Endothelial cell of umbilical vein (primary cell): ENCODE measurements at regions not wholly inside any gene's neighbourhood (a gene's known extent, or its start where the extent isn't known, plus 50 kb on each side); places are given as distances from the start of the nearest gene placed in this dataset.

Experiments used
- BruUV-seq: library from RNA; stranded (reverse); fragments of 400-500 nt; replicated peaks from 2 replicates; lab custom pipeline; 2021; lab: Mats Ljungman, UMichigan
- CTCF ChIA-PET: fragments of 300-600, 350-600 bp; sonication (Branson Sonifier 250); formaldehyde crosslinking; loops from one replicate; lab custom pipeline; 2021; ENCODE audit warnings: antibody characterized with exemption, inconsistent platforms; lab: Charles Lee
- POLR2A ChIA-PET: fragments of 300-600, 350-600 bp; sonication (Branson Sonifier 250); formaldehyde crosslinking; loops from one replicate; lab custom pipeline; 2021; ENCODE audit warnings: antibody characterized with exemption, inconsistent platforms; lab: Charles Lee
- DNase-seq: peaks from one replicate; pipeline ENCODE4 v3.0.0-alpha.2; 2011; ENCODE audit warnings: low read depth, low spot score
- FAIRE-seq: peaks from 2 replicates; lab custom pipeline; 2011; peaks lifted over from hg19 to GRCh38; lab: Jason Lieb, UNC
- H2AFZ ChIP-seq: 2 replicates; pipeline ENCODE4 v1.6.0; 2012; ENCODE audit warnings: low read depth, low read length, control low read depth, inconsistent platforms
- H3K27ac ChIP-seq: 2 replicates; pipeline ENCODE4 v1.5.1; 2011; ENCODE audit warnings: low read depth, mild to moderate bottlenecking, control low read depth, low read length, moderate library complexity; ENCODE audit not compliant: insufficient read depth
- H3K27me3 ChIP-seq, 2 experiments: 2 replicates each; pipeline versions ENCODE4 v1.6.0 to v1.6.1; 2011; ENCODE audit warnings: low read length in 2 of 2, mixed read lengths in 1 of 2; ENCODE audit not compliant: control insufficient read depth in 2 of 2, insufficient read depth in 2 of 2
- H3K36me3 ChIP-seq, 2 experiments: 2 replicates in 1 of 2; 3 replicates in 1 of 2; pipeline ENCODE4 v1.5.1; 2011; ENCODE audit warnings: low read length in 2 of 2, mild to moderate bottlenecking in 1 of 2, moderate library complexity in 1 of 2; ENCODE audit not compliant: control insufficient read depth in 2 of 2, insufficient read depth in 2 of 2; ENCODE audit errors: extremely low read depth in 1 of 2
- H3K4me1 ChIP-seq: 3 replicates; pipeline ENCODE4 v1.5.1; 2011; ENCODE audit warnings: mild to moderate bottlenecking, low read length; ENCODE audit not compliant: control insufficient read depth, insufficient read depth; ENCODE audit errors: extremely low read depth
- H3K4me2 ChIP-seq: 2 replicates; pipeline ENCODE4 v1.6.1; 2011; ENCODE audit warnings: low read length, control low read depth, mixed read lengths; ENCODE audit not compliant: insufficient read depth
- H3K4me3 ChIP-seq, 3 experiments: fragments of 200-600 bp in 1 of 3; sonication (generic), shearing (Covaris generic) in 1 of 3; replicated peaks in 1 of 3; 2 replicates each; pipeline ENCODE4 v1.5.1; 2011 to 2016; ENCODE audit warnings: control low read depth in 3 of 3, low read length in 3 of 3, mild to moderate bottlenecking in 2 of 3, inconsistent platforms in 1 of 3, low read depth in 1 of 3, moderate library complexity in 1 of 3; ENCODE audit not compliant: insufficient read depth in 1 of 3
- H3K79me2 ChIP-seq: 2 replicates; pipeline ENCODE4 v1.6.0; 2012; ENCODE audit warnings: low read length, inconsistent platforms; ENCODE audit not compliant: control insufficient read depth, insufficient read depth
- H3K9ac ChIP-seq: replicated peaks from 2 replicates; pipeline ENCODE3; 2011; ENCODE audit warnings: low read length, control low read depth; ENCODE audit not compliant: insufficient read depth; ENCODE audit errors: extremely low read depth
- H3K9me1 ChIP-seq: replicated peaks from 3 replicates; pipeline ENCODE4 v1.6.0; 2011; ENCODE audit warnings: mild to moderate bottlenecking, low read length; ENCODE audit not compliant: control insufficient read depth, insufficient read depth; ENCODE audit errors: extremely low read depth
- H3K9me3 ChIP-seq: replicated peaks from 2 replicates; pipeline ENCODE4 v1.5.1; 2012; ENCODE audit warnings: low read length, inconsistent platforms; ENCODE audit not compliant: control insufficient read depth, insufficient read depth
- H4K20me1 ChIP-seq: replicated peaks from 2 replicates; pipeline ENCODE3; 2011; ENCODE audit warnings: mild to moderate bottlenecking, low read length; ENCODE audit not compliant: control insufficient read depth, insufficient read depth; ENCODE audit errors: extremely low read depth
- EZH2 ChIP-seq: IDR thresholded peaks from 2 replicates; pipeline ENCODE4 v1.6.1; 2012; ENCODE audit warnings: borderline replicate concordance, low read depth, mild to moderate bottlenecking, moderate library complexity, low read length, inconsistent platforms; ENCODE audit not compliant: severe bottlenecking
- FOS ChIP-seq: IDR thresholded peaks from 2 replicates; pipeline ENCODE4 v1.6.1; 2011; ENCODE audit warnings: mild to moderate bottlenecking, low read length, moderate library complexity, borderline replicate concordance; ENCODE audit not compliant: insufficient read depth
- GATA2 ChIP-seq: IDR thresholded peaks from 2 replicates; pipeline ENCODE4 v1.7.0; 2011; ENCODE audit warnings: low read depth, mild to moderate bottlenecking, moderate library complexity, mixed read lengths, low read length; ENCODE audit not compliant: insufficient read length, insufficient read depth
- JUN ChIP-seq: IDR thresholded peaks from 2 replicates; pipeline ENCODE4 v1.6.1; 2011; ENCODE audit warnings: borderline replicate concordance, low read depth; ENCODE audit not compliant: insufficient read length, insufficient read depth
- MYC ChIP-seq: IDR thresholded peaks from one replicate; pipeline ENCODE4 v1.6.1; 2011; ENCODE audit warnings: mild to moderate bottlenecking, low read depth, low read length
- POLR2A ChIP-seq: IDR thresholded peaks from 2 replicates; pipeline ENCODE4 v1.6.1; 2012; ENCODE audit warnings: low read depth, mild to moderate bottlenecking, control low read depth, low read length
- POLR2AphosphoS5 ChIP-seq: IDR thresholded peaks from 2 replicates; pipeline ENCODE4 v1.6.1; 2012; ENCODE audit warnings: low read depth, mild to moderate bottlenecking, control low read depth, low read length, moderate library complexity; ENCODE audit not compliant: insufficient read depth
- dilution Hi-C: fragments of 300-500 bp; cut with MboI; formaldehyde crosslinking; loops from one replicate; pipeline ENCODE4 v1.15.0; 2019; ENCODE audit warnings: low sequenced_read_pairs; ENCODE audit not compliant: extremely low pct_ligation_motif_present
- intact Hi-C: fragments of 100-400 bp; cut with micrococcal nuclease; formaldehyde crosslinking; loops from one replicate; pipeline ENCODE4 v1.10.0; 2022
- TF ChIP-seq, protein P1 (sequence below): IDR thresholded peaks from 2 replicates; pipeline ENCODE4 v1.6.1; 2011; ENCODE audit not compliant: insufficient read depth, insufficient read length
- TF ChIP-seq, protein P2 (sequence below), 2 donors: IDR thresholded peaks; 1 replicate in 1 of 2; 2 replicates in 1 of 2; pipeline ENCODE4 v1.5.1; 2011; ENCODE audit warnings: low read length in 2 of 2, mild to moderate bottlenecking in 2 of 2, moderate library complexity in 2 of 2, control low read depth in 1 of 2, inconsistent platforms in 1 of 2, low read depth in 1 of 2; ENCODE audit not compliant: insufficient read depth in 1 of 2; ENCODE audit errors: extremely low read depth in 1 of 2

DNA sequence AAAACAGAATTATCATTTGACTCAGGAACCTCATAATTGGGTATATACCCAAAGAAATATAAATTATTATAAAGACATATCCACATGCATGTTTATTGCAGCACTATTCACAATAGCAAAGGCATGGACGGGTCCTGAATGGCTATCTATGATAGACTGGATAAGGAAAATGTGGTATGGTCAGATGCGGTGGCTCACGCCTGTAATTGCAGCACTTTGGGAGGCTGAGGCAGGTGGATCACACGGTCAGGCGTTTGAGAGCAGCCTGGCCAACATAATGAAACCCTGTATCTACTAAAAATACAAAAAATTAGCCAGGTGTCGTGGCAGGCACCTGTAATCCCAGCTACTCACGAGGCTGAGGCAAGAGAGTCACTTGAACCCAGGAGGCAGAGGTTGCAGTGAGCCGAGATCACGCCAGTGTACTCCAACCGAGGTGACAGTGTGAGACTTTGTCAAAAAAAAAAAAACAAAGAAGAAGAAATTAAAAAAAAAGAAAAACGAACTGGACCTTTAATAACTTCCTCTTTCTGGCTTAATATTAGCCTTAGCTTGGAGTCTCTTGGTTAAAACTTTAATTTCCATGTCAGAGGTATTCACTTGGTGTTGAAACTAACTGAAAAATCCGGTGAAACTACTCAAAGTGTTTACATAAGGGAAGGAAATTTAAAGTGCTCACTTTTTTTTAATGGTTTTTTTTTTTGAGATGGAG lies 104.4 kb downstream of the ZNF486 start:
- FAIRE-seq: no peak

More for the DNA sequence above, 104.4 kb downstream of the ZNF486 start:
- H3K27me3 ChIP-seq: no peaks in the 10 kb centered on the region
- no peak overlapping the region for H3K9ac ChIP-seq
- no peak for DNase-seq
- no peaks in the 10 kb centered on the region for H3K9me3 ChIP-seq
- H3K4me2 ChIP-seq: no peak overlapping the region
- H3K79me2 ChIP-seq: no peaks in the 10 kb centered on the region
- intact Hi-C loops (no loop called here), dilution Hi-C loops (no loop called here)
- no peak overlapping the region for H3K27ac ChIP-seq
- CTCF ChIA-PET: no interaction called here
- H3K9me1 ChIP-seq: no peaks in the 10 kb centered on the region
- no peak overlapping the region for H3K4me3 ChIP-seq
- POLR2A ChIA-PET: no interaction called here
- H4K20me1 ChIP-seq: no peaks in the 10 kb centered on the region
- no TSS peak for BruUV-seq
- no peak for TF ChIP-seq MYC
- no peak for TF ChIP-seq FOS
- no peak for TF ChIP-seq POLR2A
- TF ChIP-seq GATA2: no peak
- TF ChIP-seq EZH2: no peak
- TF ChIP-seq, protein P1, sequence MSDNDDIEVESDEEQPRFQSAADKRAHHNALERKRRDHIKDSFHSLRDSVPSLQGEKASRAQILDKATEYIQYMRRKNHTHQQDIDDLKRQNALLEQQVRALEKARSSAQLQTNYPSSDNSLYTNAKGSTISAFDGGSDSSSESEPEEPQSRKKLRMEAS: no peak
- no peak for TF ChIP-seq JUN
- TF ChIP-seq, protein P2, sequence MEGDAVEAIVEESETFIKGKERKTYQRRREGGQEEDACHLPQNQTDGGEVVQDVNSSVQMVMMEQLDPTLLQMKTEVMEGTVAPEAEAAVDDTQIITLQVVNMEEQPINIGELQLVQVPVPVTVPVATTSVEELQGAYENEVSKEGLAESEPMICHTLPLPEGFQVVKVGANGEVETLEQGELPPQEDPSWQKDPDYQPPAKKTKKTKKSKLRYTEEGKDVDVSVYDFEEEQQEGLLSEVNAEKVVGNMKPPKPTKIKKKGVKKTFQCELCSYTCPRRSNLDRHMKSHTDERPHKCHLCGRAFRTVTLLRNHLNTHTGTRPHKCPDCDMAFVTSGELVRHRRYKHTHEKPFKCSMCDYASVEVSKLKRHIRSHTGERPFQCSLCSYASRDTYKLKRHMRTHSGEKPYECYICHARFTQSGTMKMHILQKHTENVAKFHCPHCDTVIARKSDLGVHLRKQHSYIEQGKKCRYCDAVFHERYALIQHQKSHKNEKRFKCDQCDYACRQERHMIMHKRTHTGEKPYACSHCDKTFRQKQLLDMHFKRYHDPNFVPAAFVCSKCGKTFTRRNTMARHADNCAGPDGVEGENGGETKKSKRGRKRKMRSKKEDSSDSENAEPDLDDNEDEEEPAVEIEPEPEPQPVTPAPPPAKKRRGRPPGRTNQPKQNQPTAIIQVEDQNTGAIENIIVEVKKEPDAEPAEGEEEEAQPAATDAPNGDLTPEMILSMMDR (IDR thresholded peaks at IDR 0.05; ENCODE audit: extremely low read depth in 1 of 2, insufficient read depth in 1 of 2, low read depth in 1 of 2, low read length in 2 of 2): no peak
- TF ChIP-seq POLR2AphosphoS5: no peak
- no peak overlapping the region for H2AFZ ChIP-seq
- no peaks in the 10 kb centered on the region for H3K36me3 ChIP-seq
- H3K4me1 ChIP-seq: no peaks in the 10 kb centered on the region
